ENCODE measurements at regions not wholly inside any gene's neighbourhood (a gene's known extent, or its start where the extent isn't known, plus 50 kb on each side); places are given as distances from the start of the nearest gene placed in this dataset.
"Not testable (repeated sequence)": the region's sequence is repeated elsewhere in the genome, so short reads cannot be mapped to it uniquely, and the experiment has no call there.

DNA sequence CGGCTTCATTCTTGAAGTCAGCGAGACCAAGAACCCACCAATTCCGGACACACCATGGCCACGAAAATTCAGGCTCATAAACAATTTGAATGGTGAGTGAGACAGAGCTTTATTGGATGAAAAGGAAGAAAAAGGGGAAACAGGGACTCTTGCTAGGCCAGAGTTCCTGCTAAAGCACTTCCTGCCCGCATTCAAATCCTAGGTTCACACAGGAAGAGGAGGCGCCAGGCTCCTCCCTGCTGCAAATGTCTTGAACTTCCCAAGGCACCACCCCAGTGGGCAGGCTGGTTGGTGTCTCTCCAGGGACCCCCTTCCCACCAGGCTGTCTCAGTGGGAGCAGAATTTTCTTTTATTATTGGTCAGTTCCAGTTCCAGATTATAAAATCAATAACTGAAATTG is 121.2 kb downstream of the FSCB start:
- no peak for DNase-seq (ENCODE audit: low spot score)

DNA sequence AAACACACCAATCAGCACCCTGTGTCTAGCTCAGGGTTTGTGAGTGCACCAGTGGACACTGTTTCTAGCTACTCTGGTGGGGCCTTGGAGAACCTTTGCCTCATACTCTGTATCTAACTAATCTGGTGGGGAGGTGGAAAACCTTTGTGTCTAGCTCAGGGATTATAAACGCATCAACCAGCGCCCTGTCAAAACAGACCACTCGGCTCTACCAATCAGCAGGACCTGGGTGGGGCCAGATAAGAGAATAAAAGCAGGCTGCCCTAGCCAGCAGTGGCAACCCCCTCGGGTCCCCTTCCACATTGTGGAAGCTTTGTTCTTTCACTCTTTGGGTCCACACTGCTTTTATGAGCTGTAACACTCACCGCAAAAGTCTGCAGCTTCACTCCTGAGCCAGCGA is 121.8 kb downstream of the FSCB start:
- DNase-seq (ENCODE audit: low spot score) = not testable (repeated sequence)

DNA sequence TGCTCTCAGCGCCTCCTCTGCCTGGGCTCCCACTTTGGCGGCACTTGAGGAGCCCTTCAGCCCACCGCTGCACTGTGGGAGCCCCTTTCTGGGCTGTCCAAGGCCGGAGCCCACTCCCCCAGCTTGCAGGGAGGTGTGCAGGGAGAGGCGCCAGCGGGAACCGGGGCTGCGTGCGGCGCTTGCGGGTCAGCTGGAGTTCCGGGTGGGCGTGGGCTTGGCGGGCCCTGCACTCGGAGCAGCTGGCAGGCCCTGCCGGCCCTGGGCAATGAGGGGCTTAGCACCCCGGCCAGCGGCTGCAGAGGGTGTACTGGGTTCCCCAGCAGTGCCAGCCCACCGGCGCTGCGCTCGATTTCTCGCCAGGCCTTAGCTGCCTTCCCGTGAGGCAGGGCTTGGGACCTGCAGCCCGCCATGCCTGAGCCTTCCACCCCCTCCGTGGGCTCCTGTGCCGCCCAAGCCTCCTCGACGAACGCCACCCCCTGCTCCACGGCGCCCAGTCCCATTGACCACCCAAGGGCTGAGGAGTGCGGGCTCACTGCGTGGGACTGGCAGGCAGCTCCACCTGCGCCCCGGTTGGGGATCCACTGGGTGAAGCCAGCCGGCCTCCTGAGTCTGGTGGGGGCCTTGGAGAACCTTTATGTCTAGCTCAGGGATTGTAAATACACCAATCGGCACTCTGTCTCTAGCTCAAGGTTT is 122.3 kb downstream of the FSCB start:
- DNase-seq (ENCODE audit: low spot score) = not testable (repeated sequence)

DNA sequence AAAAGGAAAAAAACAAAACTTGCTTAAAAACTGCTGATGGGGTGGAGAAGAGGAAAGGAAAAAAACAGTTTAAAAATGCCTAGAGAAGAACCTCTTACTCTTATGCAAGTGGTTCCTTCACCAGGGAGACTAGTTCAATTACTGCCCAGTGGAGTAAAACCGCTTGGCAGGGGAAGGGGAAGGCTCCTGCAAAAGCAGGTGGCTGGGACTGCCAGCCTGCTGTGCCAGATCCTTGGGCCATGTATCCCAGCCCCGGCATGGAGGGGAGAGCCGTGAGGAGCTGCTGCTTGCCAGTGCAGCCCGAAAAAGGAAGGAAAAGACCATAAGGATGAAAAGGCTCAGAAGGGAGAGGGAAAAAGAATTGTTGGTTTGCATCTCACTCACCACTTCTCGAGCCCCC is 123.0 kb downstream of the FSCB start:
- DNase-seq (ENCODE audit: low spot score) = no peak

DNA sequence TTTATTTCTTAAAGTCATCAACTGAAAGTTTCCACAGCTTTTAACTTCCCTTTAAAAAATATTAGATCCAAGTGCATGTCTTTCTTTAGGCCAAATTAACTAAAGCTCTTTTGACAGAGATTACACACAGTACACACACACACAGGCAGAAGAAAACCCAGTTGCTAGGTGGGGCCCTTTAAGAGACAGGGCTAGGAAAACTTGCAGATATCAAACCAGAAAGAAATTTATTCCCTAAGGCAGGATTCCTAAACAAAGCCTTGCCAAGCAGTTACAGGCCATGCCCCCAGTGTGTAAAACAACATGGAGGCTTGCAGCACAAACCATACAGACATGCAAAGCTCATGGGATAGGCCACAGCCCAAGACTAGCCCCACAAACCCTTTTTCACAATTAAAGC is 123.4 kb downstream of the FSCB start:
- DNase-seq (ENCODE audit: low spot score) = no peak

DNA sequence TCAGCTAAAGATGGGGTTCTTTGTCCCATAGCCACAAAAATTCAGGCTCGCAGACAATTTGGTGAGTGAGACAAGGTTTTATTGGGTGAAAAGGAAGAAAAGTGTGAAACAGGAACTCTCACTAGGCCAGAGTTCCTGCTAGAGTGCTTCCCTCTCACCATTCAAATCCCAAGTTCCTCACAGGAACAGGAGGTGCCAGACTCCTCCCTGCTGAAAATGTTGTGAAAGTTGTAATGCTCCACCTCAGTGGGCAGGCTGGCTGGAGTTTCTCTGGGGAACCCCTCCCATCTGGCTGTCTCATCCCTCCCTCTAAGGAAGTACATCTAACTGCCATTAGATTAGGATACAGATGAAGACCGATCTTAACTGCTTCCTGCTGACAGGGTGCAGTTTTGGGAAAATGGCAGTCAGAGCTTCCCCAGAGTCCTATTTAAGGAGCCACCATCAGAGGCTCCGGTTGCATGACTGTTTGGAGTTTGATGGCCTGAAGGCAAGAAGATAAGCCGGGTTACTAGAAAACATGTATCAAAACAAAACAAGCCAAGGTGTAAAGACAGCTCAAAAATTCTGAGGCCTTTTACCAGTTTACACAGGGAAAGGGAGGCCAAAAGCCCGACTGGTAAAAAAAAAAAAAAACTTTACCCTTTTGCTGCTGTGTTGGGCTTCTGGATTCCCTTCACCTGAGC is 127.6 kb downstream of the FSCB start:
- no peak for DNase-seq (ENCODE audit: low spot score)

DNA sequence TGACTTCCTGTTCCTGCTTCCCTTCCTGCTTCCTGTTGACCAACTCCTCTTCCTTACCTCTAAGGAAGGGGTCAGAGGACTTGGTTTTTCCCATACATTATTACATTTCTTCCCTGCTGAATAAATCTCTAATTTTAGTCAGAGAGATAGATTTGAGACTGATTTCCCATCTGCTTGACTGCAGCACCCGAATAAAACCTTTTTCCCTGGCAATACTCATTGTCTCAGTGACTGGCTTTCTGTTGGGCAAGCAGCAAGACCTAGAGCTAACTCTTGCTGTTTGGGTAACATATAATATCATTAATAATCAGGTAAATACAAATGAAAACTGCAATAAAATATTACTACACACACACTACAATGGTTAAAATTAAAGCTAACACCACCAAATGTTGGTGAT is 132.2 kb downstream of the FSCB start:
- DNase-seq (ENCODE audit: low spot score) = no peak

DNA sequence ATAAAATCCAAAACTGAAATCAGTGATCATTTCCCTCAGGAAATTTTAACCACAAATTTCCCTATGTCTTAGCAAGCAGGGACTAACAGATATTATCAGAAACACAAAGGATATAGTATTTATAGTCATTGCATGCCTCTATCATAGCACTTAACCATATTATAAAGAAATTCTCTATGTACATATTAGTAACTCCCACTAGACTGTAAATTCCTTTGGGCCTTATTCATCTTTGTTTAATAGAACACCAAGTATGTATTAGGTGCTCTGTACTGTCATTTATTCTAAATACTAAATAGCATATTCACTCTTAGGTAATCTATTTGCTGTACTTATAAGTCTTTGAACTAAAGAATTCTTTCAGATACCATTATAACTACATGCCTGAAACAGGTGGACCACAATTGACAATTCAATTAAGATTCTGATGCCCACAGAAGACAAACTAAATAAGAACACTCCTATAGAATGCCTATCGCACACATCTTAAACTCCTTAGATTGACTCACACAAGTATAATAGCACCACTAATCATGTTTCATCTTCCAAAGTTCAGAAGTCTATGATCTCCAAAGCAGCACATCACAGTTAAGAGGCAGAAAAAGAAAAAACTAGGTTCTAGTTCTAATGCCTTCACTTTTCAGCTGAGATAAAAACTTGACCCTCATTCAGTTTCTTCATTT is 134.1 kb downstream of the FSCB start:
- no peak for DNase-seq (ENCODE audit: low spot score)

DNA sequence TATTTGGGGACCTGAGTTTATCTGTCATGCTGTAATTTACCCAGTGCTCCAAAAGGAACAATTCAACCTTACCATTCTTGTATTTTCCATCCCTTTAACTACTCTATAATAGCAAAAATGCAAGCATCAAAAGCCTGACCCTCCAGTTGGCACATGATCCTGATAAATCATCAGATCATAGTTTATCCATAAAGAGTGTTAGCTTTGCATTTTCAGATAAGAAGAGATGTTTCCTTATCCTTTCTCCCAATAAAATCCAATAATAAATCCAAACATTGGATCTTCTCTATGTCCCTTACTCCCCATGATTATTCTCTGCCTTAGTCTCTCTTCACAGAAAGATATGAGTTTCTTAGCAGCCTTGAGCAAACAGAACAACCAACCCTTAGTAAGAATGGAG is 134.9 kb downstream of the FSCB start:
- DNase-seq (ENCODE audit: low spot score) = no peak

DNA sequence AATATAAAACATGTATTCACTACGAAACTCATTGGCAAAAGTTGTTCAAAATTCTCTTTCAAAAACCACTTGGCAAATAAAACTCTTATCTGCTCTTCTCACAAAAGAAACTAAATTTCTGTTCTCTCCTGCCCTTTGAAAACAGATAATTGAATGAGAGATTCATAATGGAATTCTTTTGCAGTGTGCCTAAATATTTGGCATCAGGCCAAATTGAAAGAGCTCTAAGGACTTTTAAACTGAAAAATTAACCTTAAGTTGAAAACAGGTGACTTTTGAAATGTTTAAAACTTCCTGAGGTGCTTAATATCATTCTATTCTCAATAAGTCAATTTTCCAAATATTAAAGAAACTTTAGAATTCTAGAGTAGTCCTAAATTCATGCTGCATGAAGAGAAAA is 136.4 kb downstream of the FSCB start:
- no peak for DNase-seq (ENCODE audit: low spot score)

DNA sequence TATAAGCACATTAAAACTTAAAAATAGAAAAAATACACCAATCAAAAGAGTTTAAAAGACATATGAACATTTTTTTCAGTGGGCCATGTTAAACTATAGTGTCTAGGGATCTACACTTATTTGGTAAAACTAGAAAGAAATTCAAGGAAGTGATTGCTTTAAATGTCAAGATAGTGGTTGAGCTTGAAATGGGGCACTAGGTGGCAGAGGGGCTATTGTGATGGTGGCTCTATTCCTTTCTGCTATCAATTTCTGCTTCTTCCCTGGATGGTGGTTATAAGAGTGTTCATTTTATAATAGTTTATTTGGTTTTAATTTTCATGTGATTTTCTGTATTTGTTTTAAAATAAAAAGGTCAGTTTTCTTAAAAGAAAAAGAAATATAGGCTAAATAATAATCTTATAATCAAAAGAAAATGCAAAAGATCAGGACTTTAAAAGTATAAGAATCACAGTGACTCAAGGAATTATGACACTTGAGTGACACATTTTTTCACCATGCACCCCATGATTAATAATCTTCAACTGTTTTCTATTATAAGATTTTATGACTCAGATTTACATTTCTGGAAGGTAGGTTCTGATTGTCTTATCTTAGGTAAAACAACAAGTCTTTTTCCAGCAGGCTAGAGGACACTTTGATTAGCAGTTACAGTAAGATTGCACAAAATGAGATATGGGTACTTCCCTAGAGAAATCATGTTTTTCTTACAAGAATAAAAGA is 137.5 kb downstream of the FSCB start:
- DNase-seq (ENCODE audit: low spot score) = no peak

DNA sequence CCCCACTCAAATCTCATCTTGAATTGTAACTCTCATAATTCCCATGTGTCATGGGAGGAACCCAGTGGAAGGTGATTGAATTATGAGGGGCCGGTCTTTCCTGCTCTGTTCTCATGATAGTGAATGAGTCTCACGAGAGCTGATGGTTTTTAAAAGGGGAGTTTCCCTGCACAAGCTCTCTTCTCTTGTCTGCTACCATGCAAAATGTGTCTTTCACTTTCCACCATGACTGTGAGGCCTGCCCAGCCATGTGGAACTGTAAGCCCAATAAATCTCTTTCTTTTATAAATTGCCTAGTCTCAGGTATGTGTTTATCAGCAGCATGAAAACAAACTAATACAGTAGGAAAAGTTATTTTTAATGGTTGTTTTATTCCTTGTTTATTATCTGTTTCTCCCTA is 146.0 kb downstream of the FSCB start:
- no peak for DNase-seq (ENCODE audit: low spot score)

DNA sequence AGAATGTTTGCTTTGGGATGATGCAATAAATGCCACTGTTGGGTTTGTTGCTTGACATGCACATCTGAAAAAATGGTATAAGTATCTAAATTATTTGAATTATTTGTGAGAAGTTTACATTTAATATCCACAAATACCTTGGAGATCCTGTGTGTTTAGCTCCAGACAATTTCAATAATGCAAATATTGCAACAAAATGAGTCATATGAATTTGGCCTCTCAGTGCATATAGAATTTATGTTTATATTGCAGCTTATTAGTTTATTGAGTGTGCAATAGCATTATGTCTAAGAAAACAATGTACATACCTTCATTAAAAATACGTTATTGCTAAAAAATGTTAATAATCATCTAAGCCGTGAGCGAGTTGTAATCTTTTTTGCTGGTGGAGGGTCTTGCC is 153.3 kb downstream of the FSCB start:
- DNase-seq (ENCODE audit: low spot score) = no peak

DNA sequence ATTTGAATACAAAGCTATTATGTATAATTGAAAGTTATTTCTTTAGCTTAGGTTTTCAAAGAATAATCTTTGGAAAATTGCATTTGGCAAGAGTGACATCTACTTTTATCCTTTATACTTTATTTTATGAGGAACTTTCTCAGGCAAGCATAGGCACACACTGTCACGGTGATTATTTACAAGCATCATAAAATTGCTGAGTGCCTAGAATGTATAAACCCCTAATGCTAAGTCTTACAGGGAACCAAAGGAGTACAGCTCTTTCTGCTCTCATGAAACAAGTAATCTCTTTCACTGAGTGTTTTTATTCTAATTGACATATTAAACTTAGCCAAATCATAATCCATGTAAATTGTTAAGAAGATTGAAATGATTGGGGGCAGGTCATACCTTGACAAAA is 154.9 kb downstream of the FSCB start:
- no peak for DNase-seq (ENCODE audit: low spot score)

DNA sequence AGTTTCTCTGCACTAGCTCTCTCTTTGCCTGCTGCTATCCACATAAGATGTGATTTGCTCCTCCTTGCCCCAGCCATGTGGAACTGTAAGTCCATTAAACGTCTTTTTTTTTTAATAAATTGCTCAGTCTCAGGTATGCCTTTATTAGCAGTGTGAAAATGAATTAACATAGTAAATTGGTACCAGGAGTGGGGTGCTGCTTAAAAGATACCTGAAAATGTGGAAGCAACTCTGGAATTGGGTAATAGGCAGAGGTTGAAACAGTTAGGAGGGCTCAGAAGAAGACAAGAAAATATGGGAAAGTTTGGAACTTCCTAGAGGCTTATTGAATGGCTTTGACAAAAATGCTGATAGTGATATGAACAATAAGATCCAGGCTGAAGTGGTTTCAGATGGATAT is 159.8 kb downstream of the FSCB start:
- no peak for DNase-seq (ENCODE audit: low spot score)

DNA sequence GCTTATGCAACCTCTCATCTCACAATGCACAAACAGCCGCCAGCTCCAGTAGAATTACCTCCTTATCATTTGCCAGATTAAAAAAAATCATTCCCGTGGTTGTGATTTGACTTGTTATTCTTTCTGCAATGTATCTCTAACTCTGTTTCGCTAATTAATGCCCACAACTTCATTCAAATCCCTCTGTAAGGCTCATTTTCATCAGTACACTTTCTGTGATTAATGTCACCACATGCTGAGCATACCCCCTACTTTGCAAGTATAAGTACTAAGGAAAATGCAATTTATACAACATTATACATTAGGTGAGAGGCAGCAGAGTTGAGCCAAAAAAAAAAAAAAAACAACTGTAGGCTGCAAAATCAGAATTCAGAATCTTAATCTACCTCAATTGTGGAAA is 166.0 kb downstream of the FSCB start:
- no peak for DNase-seq (ENCODE audit: low spot score)

DNA sequence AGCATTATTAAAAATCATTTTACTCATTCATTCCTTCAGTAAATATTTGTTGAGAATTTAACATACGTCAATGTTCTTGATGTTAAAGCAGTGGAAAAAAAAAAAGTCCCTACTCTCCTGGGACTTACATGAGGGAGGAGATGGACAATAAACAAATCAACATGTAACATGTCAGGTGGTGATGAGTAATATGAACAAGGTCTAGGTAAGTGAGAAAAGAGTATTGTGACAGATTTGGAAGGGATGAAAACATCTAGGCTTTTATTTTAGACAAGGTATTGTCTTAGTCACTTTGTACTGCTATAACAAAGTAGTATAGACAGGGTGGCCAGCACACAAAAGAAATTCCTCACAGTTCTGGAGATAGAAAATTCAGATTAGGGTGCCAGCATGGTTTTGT is 167.2 kb downstream of the FSCB start:
- DNase-seq (ENCODE audit: low spot score) = no peak

DNA sequence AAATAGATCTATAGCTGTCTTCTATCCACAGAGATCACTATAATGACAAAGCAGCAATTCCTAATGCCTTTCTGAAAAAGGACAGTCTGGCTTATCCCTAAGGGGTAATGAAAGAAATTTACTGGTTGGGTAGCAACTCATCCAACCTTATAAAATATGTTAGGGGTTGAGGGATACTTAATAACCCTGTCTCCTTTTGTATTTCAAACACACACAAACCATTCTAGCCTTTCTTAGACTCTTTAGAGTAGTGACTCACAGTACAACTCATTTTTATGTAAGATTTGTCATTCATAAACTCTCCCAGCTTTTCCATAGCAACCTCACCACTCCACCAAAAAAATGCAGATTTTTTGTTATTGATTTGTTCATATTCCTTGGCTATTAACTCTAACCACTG is 167.9 kb downstream of the FSCB start:
- no peak for DNase-seq (ENCODE audit: low spot score)

DNA sequence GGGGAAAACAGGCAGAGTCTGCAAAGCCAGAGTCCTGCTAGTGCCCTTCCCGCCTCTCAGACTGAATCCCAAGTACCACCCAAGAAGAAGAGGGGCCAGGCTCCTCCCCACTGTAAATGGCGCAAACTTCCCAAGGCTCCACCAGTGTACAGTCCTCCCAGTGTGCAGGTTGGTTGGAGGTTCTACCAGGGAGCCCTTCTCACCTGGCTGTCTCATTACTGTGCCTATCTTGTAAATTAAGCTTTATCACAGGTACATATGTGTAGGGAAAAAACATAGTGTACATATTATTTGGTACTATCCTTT is 189.7 kb downstream of the FSCB start:
- DNase-seq (ENCODE audit: low spot score) = no peak

DNA sequence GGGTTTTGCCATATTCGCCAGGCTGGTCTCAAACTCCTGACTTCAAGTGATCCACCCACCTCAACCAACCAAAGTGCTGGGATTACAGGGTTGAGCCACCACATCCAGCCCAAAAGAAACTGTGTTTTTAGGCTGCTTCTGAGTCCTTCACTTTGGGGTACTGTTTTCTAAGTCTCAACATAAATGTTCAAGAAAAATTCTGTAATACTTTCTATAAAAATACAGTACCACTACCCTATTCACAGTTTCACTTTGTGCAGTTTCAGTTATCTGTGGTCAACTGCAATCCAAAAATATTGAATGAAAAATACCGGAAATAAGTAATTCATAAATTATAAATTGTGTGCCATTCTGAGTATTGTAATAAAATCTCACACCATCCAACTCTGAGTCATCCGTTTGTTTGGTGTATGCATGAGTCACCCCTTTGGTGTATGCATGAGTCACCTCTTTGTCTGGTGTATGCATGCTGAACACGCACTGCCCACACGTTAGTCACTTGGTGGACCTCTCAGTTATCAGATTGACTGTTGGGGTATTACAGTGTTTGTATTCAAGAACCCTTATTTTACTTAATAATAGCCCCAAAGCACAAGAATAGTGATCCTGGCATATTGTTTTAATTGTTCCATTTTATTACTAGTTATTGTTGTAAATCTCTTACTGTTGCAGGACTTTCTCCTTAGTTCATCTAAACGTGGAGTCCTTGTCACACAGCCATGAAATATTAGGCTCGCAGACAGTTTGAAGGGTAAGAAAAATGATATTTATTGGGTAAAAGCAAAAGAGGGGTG is 190.2 kb downstream of the FSCB start:
- DNase-seq (ENCODE audit: low spot score) = no peak

DNA sequence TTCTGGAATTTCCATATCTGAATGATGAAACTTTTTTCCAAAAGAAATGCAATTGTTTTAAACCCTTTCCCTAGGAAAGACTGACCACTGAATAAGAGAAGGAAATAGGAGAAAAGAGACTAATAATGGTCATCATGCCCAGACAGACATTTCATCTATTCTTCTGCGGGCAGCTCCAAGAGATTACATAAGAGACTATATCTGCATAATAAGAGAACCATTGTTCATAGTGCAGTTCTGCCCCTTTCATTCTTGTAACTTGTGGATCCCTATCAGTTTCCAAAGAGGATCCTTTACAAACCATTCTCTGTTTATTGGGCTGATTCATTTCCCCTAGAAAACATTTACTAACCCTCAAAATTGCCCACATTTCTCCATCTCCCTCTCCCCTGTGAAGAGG is 197.8 kb downstream of the FSCB start:
- no peak for DNase-seq (ENCODE audit: low spot score)

DNA sequence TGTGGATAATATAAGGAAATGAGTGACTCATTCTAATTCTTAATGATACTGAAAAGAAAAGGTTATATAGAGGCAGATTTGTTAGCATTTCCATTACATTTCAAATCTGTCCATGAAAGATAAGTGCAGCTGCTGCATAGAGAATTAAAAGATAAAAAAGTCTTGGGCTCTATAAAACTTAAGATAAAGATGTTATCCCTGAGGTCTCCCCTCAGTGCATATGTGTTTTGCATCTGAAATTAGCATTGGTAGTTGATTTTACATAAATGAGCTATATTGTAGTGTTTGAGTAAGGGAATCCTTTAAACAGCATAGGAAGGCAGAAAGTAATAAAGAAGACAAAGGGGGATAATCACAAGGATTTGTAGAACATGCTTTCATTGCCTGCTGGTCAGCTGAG is 206.2 kb downstream of the FSCB start:
- DNase-seq (ENCODE audit: low spot score) = no peak
